Mammary epithelial cell (primary cell): ENCODE measurements at regions not wholly inside any gene's neighbourhood (a gene's known extent, or its start where the extent isn't known, plus 50 kb on each side); places are given as distances from the start of the nearest gene placed in this dataset.

Experiments used
- EZH2 ChIP-seq: IDR thresholded peaks from 2 replicates; pipeline ENCODE4 v1.6.1; 2012; ENCODE audit warnings: low read length, inconsistent platforms, borderline replicate concordance
- TF ChIP-seq, protein P1 (sequence below), 2 donors: IDR thresholded peaks in 1 of 2; conservative IDR thresholded peaks in 1 of 2; 2 replicates each; pipeline ENCODE4 v1.5.1; 2011 to 2012; ENCODE audit warnings: inconsistent platforms in 2 of 2, low read length in 2 of 2, mild to moderate bottlenecking in 2 of 2, control low read depth in 1 of 2, low read depth in 1 of 2; ENCODE audit not compliant: insufficient read depth in 1 of 2; ENCODE audit errors: extremely low read depth in 1 of 2

- no peak for TF ChIP-seq EZH2
- TF ChIP-seq, protein P1, sequence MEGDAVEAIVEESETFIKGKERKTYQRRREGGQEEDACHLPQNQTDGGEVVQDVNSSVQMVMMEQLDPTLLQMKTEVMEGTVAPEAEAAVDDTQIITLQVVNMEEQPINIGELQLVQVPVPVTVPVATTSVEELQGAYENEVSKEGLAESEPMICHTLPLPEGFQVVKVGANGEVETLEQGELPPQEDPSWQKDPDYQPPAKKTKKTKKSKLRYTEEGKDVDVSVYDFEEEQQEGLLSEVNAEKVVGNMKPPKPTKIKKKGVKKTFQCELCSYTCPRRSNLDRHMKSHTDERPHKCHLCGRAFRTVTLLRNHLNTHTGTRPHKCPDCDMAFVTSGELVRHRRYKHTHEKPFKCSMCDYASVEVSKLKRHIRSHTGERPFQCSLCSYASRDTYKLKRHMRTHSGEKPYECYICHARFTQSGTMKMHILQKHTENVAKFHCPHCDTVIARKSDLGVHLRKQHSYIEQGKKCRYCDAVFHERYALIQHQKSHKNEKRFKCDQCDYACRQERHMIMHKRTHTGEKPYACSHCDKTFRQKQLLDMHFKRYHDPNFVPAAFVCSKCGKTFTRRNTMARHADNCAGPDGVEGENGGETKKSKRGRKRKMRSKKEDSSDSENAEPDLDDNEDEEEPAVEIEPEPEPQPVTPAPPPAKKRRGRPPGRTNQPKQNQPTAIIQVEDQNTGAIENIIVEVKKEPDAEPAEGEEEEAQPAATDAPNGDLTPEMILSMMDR (conservative IDR thresholded peaks at IDR 0.05 in 1 of 2, IDR thresholded peaks at IDR 0.05 in 1 of 2; ENCODE audit: extremely low read depth in 1 of 2, insufficient read depth in 1 of 2, low read depth in 1 of 2, low read length in 2 of 2) = peak; percentile 23 to 58
Measured at GRCh38 chr5:39716532-39717028, 291.8 kb upstream of the DAB2 start.
